GM21737 (cell line): ENCODE measurements at regions not wholly inside any gene's neighbourhood (a gene's known extent, or its start where the extent isn't known, plus 50 kb on each side); places are given as distances from the start of the nearest gene placed in this dataset.

Experiments used
- ATAC-seq: cut with Tn5 transposase; IDR thresholded peaks from one replicate; pipeline ENCODE4 v1.9.1; 2021; ENCODE audit warnings: mild to moderate bottlenecking, moderate library complexity; ENCODE audit not compliant: unreplicated experiment

DNA sequence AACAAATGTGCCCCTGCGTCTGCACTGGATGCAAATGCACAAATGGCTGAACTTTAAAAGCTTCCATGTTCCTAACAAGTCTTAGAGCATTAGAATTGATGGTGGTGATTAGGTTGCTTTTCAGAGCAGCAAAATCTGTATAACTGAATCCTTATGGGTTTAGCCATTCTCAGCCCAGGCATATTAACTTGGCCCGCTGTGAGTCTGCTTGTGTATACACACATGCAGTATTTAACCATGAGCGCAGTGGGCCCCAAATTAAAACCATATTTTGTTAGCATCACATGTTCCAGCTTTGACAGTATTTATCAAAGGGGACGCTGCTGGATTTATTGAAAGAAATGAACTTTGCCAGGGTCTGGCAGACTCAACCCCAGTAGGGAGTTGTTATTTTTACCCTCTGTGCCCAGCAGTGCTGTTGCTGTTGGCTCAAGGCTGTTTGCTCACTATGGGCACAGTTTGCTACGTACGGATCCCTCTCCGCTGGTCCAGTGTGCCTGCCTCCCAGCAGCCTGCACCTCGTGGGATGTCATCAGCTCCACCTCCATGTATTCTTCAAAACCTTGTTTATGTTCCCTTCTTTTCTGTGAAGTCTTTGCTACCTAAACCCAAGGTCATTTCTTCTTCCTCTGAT, 144.7 kb downstream of the QRSL1 start:
- no peak for ATAC-seq

DNA sequence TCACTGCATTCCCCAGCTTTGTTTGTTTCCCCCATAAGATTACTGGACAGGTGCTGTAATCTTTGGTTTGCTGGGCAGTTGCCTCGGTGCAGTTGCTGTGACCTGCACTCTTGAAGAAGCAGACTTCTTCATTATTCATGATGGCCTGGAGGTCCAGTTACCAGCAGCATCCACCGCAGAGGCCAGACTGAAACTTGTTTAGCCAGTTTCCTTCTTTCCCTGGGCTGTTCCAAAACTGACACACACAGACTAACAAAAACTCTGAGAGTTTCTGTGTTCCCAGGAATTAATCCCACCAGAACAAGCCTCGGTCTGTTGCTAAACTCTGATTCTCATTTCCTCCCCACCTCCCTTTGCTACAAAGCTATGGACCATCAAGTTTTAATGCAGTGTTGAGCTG, 144.1 kb downstream of the QRSL1 start:
- ATAC-seq, result no peak

DNA sequence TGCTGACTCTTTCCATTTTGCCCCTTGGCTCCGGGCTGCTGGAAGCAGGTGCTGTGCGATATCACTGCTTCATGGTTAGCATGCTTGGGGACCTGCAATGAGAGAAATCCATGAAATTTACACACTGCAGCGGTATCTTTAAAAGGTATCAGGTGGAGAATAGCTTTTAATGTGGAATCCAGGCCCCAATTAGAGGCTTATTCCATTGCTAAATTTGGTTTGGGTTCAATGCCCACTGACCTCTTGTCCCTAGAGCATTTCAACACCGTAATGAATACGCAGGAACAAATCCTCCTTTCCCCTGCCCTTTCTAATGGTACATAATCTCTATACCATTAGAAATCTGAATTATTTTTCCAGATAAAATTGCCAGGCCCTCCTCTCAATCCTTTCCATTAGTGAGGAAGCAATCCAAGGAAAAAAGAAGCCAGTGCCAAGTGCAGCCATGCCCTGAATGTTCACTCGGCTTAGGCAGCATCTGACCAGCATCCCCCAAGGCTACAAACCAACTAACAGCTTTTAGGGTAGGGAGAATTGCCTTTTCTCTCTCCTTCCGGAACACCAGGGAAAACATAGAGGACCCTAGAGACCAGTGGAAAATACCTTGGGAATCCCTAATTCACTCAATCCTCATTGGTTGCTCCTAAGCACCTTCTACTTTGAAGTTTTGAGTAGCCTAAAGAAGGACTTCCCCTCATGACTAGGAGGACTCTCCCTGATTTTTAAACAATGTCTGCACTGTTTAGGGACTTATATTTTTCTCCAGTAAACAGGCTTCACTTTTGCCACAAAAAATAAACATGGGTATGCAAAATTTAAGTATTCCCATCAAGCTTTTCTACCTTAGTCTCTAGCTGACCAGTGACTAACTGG, 143.1 kb downstream of the QRSL1 start:
- no peak for ATAC-seq

DNA sequence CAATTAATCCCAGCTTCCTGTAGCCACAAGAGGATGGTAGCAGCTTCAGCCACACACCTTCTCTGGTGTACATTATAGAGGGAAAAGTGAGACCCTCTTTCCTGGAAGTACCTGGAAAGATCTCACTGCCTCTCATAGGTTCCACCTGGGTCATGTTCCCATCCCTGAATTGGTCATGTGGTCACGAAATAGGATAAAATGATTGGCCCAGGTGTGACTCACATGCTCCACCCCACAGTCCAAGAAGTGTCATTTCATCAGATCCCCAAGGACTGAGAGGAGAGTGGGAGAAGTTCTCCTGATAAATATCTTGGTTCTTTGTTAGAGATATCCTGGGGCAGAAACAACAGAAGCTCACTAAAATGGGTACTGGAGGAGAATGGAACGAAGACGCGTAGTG, 142.4 kb downstream of the QRSL1 start:
- ATAC-seq, result no peak

DNA sequence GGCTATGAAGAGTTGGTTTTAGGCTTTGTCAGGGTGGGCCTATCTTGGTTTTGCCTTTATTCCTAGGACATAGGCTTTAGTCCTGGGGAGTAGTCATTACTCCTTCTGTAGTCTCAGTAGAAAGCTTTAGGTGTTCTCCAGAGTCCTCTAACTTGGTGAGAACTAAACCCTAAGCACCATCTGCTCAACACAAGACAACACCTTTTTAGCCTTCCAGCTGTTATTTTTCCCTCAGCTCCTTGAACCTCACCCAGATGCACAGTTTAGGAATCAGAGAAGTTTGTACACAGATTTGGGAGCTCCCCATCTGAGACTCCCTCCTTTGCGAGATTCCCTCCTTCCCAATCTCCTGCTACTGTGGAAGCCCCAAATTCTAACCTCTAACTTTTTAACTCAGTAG, 141.3 kb downstream of the QRSL1 start:
- no peak for ATAC-seq

DNA sequence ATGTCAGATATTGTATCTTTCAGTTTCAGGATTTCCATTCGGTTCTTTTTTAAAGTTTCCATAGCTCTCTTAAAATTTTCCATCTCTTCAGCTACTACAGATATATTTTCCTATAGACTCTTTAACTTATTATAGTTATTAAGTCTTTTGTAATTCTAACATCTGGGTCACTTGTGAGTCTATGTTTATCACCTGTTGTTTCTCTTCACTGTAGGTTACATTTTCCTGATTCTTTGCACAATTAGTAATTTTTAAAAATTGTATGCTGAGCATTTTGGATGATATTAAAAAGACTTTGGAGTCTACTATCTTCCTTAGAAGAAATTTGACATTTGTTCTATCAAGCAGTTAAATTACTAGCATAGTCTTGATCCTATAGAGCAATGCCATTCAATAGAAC, 140.7 kb downstream of the QRSL1 start:
- ATAC-seq, result no peak

DNA sequence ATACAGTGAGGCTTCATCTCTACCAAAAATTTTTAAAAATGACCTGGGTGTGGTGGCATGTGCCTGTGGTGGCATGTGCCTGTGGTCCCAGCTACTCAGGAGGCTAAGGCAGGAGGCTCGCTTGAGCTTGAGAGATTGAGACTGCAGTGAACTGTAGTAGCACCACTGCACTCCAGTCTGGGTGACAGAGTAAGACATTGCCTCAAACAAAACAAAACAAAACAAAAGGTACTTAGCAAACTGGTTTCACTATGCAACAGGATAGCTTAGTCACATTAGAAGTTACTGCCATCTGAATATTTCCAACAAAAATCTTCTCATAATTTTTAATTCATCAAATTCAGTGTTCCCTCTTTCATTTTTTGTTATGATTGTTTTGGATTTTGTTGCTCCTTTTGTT, 137.9 kb downstream of the QRSL1 start:
- ATAC-seq, result no peak

DNA sequence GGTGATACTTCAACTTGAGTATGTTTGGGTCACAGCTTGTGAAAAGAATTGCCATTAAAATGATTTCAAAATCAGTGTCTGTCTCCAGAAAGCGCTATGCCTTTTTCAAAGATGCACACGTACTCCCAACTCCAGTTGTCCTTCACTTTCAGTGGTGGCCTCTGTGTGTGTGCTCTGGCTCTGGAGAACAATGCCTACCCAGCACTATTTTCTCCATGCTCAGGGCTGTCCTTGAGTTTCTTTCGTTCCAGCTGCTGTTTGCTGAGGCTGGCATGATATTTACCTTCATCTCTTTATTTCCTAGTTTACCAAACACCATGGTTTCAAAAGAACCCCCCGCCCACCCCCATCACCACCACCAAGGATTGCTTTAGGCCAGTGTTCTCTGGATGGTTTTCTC, 136.8 kb downstream of the QRSL1 start:
- ATAC-seq, result no peak

DNA sequence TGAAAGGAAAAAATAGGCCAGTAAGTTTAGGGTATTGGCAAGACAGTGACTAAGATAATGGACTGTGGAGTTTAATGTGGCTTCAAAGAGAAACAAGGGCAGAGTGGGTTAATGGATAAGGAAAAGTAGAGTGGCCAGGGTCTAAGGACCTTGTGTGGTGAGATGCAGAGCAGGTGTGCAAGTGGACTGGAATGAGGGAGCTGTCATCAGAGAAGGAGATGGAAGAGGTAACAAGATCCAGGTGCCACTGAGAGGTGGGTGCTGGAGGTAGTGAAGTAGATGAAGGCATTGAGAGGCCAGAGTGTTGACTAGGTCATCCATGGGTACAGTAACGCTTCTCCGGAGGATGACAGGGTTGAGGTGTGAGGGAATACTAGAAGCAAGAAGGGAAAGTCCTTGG, 136.1 kb downstream of the QRSL1 start:
- no peak for ATAC-seq

DNA sequence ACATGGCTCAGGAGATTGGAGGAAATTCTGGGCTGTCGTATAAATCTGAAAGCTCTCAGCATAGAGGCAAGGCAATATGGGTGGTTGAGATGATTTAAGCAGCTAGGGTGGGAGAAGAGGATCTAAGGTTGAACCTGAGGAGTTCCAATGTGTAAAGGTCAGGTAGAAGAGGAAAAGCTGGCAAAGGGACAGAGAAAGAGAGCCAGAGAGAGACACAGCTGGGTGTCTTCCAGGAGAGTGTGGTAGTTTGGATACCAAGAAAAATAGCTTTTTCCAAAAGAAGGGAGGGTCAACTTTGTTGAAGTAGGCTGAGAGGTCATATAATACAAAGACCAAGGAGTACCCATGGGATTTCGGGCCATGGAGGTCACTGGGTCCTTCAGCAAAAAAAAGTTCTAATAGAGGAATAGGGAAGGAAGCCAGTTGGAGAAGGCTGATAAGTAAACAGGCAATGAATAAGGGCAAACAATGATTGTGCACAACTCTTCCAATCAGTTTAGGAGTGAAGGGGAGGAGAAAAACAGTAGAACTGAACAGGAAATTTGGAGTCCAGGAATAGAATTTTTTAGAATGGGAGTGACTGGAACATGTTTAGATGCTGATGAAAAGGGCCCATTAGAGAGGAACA, 135.1 kb downstream of the QRSL1 start:
- no peak for ATAC-seq

DNA sequence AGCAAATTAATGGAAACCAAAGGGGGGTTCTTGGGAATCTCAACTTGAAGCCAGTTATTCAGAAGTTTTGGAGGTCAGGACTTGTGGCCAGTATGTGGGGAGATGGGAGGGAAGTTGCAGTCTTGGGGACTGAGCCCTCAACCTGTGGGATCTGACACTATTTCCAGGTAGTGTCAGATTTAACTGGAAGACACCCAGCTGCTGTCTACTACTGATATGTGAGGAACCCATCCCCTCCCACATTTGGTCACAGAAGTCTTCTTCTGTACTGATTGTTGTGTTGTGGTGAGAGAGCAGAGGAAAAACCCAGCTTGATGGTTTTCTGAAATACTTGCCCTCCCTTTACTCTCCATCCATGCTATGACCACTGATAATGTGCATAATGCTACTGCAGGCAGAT, 134.0 kb downstream of the QRSL1 start:
- ATAC-seq, result no peak

DNA sequence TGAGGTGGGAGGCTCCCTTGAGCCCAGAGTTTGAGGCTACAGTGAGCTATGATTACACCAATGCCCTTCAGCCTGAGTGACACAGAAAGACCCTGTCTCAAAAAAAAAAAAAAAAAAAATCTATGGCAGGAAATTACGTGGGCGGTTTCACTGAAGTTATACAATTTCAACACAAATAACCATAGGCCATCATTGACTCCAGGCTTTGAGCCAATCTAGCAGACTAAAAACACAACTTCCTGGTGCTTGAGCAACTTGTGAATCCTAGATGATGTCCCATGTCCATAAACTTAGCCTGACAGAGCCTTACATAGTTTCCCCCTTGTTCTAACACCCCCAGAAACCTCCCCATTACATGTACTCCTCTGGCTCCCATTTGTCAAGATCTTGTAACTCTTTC, 131.8 kb downstream of the QRSL1 start:
- ATAC-seq, result no peak

DNA sequence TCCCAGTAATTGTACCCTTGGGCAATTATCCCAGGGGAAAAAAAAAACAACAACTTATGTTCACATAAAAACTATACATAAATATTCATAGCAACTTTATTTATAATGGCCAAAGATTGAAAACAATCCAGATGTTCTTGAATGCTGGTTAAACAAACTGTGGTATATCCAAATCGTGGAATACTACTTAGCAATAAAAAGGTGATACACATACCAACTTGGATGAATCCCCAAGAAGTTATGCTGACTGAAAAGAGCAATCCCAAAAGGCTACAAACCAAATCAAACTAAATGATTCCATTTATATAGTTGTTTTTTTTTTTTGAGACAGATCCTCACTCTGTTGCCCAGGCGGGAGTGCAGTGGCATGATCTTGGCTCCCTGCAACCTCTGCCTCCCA, 129.7 kb downstream of the QRSL1 start:
- no peak for ATAC-seq

DNA sequence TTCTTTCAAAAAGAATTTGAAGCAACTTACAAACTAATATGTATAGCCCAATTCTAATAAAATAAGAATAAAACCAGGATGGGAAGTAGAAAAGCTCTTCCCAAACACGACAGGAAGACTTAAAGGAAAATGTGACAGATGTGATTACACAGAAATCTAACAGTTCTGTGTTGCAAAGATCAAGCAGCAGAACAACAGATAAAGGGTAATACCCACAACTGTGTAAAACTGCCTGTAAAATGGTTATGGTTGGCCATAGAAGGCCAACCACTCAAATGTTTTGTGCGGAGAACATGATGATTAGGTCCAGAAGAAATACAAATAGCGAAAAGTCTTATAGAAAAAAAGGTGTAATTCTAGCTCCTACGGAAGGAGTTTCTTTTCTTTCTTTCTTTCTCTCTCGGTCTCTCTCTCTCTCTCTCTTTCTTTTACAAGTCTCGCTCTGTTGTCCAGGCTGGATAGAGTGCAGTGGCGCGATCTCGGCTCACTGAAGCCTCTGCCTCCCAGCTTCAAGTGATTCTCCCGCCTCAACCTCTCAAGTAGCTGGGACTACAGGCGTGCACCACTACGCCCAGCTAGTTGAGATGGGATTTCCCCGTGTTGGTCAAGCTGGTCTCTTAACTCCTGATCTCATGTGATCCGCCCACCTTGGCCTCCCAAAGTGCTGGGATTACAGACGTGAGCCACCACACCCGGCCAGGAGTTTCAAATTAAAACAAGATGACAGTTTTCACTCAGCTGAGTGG, 128.5 kb downstream of the QRSL1 start:
- no peak for ATAC-seq

DNA sequence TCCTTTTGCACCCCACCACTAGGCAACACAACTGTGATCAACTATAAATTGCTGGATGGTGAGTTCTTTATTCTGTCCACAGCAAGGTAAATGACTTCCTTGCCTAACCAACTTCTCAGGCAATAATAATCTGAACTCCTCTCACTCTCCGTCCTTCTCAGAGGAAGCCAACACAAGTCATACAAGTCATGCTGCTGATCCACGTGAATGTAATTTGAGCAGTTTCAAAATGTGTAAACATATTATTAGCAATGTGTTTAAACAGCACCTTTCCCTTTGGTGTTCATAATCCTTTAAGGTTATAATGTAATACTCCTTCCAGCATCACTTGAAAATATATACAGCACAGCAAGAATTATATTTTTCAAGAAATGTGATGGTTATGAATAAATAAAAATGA, 127.9 kb downstream of the QRSL1 start:
- no peak for ATAC-seq

DNA sequence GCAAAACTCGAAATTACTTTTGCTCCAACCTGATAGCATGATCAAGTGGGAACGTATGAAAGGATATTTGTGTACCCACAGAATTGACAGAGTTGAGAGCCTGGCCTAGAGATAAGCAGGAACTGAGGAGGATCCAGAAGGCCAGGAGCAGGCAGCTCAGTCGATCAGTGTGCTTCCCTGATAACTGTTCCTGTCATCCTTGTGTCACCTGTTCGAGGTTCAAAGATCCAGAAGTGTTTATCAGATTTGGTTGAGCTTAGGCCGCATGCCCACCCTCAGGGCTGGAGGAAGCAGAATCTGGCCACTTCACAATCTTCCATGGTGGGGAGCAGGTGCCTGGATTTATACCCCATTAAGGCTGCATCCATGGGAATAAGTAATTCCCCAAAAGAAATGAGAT, 124.8 kb downstream of the QRSL1 start:
- ATAC-seq, result no peak

DNA sequence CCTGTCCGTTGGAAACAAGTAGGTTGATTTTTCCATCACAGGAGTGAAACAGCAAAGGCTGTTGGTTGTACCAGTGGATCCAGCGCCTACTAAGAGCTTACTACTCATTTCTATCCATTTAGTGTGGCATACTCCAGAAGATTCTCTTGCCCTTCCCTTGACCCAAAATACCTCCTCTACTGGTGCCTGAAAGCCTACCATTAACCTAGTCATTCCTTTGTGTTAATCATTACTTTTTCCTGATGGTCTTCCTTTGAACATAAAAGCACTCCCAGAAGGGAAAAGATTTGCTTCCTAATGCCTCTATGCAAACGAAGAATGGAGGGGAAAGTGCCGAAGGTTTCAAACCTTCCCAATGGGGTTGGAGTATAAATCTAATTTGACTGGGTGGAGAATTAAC, 123.3 kb downstream of the QRSL1 start:
- ATAC-seq, result no peak

DNA sequence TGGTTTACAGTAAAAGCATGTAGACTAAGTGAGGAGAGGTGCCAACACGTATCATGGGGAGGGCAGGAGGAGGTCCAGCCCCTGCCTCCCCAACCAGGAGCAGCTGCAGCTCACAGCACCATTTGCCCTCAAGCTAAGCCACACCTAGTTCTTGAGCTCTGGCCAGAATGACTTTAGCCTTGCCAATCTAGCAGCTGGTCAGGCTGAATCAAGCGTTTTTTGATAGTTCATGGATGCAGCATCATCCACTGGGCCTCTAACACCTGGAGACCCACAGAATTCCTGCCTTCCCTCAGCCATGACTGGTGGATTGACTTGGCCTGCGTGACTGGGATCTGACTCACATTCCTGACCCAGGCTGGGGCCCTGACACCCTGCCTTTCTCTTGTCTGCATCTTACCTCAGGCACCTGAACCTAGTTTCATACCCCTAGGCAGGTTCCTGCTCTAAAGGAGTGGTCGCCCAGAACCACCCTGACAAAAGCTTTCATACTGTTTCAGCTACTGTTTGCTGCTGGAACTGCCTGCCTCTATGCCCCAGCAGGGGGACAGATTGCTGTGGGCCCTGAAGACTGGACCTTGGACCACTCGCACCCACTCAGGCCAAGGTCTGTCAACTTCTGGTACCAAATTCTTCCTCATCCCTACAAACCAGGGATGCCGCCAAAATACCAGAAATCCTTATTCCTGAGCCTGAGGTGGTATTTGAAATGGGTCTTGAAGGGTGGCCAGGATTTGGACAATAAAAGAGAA, 122.3 kb downstream of the QRSL1 start:
- ATAC-seq, result no peak

DNA sequence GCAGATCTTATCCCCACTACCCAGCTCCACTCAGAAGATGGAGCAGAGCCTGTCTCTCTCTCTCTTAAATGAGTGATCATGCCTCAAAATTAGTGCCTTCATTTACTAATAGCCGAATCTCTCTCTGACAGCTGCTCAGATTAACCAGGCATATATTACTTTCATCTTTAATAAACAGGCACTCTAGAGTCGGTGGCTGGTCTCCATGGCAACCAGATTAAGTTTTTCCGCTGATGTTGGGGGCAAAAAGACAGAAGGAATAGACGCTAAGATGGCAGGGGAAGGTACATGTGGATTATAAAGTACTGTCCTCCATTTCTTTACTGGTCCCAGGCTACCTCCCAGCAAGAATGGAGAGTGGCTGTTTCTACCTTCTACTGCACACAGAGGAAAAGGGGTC, 121.6 kb downstream of the QRSL1 start:
- no peak for ATAC-seq

DNA sequence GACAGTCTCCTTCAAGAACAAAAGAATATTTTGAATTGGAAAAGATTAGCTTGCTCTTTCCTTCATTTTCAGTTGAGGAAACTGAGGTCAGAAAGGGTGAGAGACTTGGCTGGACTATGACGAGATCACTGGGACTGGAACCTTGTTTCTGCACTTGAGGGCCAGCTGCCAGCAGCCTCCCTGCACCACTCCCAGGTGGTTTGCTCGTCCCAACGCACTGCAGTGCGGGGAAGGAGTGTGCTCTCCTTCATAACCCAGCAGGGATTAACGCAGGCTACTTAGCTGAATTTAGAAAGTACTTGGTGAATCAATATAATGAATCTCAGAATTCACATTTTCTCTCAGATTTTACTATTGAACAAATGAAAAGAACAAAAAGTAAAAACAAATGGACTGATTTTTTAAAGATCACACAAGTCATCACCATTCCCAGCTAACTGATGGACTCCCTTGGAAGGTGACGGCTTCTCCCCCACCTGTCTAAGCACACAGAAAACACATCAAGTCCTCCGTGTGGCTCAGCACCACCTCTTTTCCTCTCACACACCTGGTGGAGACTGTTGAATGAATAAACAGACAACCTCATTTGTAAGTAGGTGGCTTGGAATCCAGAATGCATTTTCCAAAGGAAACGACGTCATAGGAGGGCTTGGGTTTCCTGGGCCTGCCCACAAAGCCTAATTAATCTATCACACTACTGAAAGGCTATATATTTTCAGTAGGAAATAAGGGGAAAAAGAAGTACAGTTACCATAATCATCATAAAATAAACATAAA, 121.0 kb downstream of the QRSL1 start:
- no peak for ATAC-seq
